Stimulated activated CD4-positive, alpha-beta T cell treated with anti-CD3 and anti-CD28 coated beads, Interleukin-4, amount 100 ng/mL, for 24 hours (primary cell): ENCODE measurements at regions not wholly inside any gene's neighbourhood (a gene's known extent, or its start where the extent isn't known, plus 50 kb on each side); places are given as distances from the start of the nearest gene placed in this dataset.

Source experiments
- DNase-seq: peaks from one replicate; pipeline ENCODE4 v3.0.0-alpha.2; 2020

DNA sequence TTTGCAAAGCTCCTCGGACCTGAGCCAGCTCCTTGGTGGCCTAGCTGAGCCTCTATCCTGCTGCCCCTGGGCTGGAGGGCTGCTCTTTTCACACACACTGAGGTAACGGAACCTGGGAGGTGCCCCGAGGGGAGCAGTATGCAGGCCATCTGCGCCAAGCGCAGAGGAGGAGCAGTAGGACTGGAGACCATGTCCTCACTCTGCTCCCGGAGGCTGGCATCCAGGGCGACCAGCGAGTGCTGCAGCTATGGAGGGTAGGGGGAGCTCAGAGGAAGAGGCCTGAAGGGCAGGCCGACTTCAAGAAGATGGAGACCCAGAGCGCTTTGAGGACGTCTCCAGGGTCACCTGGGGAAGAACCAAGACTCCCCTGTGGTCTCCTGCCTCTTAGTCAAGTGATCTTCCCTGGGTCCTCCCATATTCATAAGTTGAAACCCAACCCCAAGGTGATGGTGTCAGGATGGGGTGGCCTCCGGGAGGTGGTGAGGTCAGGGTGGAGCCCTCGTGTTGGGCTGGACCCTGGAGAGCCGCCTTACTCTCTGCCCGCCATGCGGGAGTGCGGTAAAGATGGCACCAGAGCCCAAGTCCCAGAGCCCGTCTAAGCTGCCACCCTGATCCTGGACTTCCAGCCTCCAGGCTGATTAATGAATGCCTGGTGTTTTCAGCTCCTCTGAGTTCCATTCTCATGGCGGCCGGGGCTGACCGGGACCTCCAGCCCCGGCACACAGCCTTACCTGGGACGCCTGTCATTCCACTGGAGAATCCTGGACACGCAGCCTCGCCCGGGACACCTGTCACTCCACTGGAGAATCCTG is 160.7 kb downstream of the NDUFA10 start:
- no peak for DNase-seq

DNA sequence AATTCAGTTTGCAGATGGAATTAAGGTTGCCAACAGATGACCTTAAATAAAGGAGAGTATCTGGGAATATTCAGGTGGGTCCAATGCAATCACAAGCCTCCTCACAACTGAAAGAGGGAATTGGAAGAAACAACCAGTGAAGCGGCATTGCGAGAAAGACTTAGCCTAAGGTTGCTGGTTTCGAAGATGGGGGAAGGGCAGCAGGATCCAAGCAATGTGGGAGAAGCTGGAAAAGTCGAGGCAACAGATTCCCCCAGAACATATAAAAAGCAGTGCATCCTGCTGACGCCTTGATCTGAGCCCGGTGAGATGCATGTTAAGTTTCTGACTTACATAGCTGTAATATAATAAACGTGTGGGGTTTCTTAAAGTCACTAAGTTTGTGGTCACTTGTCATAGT is 162.5 kb downstream of the NDUFA10 start:
- no peak for DNase-seq

DNA sequence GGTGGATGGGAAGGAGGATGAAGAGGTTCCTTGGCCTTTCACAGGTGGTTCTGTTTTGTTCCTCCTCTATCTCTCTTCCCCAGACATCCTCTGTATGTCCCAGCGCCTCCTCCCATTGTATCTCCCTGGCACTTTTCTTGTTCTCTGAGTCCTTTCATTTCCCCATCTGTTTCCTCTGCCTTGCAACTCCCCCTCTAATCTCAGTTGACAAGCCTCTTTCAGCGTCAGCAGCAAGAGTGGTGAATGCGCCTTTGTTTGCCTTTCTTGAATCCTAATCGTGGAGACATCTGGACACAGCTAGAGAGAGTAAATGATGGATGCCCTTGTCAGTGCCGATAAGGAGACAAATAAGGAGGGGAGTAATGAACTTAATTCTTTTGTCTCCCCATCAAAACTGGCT is 167.0 kb downstream of the NDUFA10 start:
- no peak for DNase-seq

DNA sequence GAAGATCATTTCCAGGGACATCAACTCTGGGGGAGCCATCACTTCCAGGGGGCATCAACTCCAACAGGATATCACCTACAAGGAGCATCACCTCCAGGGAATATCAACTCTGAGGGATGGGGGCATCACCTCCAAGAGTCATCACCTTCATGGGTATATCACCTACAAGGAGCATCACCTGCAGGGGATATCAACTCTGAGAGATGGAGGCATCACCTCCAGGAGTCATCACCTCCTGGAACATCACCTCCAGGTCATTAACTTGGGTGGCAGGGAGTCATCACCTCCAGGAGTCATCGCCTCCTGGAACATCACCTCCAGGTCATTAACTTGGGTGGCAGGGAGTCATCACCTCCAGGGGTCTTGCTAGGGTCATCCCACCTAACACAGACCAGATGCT is 167.6 kb downstream of the NDUFA10 start:
- DNase-seq: no peak

DNA sequence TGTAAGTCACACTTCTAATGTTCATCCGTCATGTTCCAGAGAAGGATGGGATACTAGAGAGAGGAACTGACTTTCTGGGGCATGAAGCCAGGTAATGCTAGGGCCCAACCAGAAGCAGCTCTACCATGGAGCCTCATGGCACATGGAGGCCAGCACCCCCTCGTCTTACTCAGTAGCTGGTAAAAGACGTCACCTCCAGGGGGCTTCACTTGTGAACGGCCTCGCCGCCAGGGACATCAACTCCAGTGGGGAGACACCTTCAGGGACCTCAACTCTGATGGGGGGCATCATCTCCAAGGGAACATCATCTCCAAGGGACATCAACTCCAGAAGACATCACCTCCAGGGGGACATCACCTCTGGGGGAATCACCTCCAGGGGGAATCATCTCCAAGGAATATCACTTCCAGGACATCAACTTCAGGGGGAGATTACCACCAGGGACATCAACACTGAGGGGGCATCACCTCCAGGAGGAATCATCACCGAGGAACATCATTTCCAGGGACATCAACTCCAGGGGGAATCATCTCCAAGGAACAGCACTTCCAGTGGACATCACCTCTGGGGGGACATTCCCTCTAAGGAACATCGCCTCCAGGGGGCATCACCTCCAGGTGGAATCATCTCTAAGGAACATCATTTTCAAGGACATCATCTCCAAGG is 168.4 kb downstream of the NDUFA10 start:
- no peak for DNase-seq

DNA sequence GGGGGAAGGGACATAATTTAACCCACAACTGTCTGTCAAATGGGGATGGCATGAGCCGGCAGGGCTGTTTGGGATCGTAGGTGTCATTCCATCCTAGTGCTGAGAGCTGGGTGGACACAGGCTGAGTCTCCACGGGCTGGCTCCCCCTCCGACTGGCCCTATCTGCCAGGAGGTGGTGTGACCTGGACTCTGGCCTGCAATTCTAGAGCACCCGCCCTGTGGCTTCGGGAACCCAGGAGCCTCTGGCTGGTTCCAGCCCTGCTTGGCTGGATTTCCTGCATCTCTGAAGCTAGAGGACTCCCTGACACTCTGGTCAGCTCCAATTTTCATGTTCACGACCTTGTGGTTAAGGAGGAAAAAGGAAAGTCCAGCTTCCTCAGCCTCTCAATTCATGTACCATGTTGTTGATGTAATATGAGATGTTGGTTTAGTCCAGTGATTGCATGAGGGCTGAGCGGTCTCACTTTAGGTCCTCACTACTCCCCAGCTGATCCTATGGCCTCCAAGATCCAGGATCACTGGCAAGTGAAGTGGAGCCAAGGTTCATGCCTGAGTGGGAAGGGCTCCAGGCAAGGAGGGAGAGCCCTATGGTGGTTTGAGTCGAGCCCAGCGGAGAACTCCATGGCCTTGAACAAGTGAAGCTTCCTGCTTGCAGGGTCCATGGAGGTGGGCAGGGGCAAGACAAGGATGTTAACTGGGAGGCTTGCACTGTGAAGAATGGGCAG is 169.1 kb downstream of the NDUFA10 start:
- no peak for DNase-seq

DNA sequence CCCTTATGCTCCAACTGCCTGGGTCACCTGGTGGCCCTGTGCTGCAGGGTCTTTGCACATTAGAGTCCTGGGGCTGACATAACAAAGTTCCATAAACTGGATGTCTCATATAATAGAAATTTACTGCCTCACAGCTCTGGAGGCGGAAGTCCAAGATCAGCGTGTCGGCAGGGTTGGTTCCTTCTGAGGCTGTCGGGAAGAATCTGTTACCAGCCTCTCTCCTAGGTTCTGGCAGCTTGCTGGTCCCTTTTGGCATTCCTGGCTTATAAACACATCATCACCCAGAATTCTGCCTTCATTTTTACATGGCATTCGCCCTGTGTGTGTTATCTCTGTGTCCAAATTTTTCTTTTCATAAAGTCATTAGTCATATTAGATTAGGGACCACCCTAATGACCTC is 170.5 kb downstream of the NDUFA10 start:
- DNase-seq: no peak

DNA sequence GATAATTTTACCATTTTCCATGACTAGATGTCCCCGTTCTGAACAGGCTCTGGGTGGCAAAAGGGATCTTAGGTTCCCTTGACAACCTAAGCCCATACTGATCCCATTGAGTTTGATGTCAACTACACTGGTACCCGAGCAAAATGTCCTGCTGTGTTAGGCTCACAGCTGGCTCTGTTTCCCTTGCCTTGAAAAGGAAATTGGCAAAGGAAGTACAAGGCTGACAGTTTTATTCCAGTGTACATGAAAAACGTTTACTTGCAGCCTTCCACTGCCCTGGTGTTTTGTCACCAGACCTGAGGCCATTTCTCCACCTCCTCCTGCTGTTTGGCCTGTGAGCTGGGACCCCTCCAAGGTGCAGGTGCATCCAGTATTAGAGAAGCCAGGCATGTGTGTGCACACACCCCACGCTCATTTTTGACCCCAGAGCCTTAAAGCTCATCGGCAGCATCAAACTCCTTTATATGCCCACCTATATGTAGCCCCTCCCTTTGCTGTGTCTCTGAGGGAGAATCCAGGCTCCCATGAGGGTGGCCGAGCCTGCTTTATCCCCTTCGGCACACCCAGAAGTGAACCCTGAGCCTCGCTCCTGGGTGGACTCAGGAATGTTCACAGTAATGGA is 171.3 kb downstream of the NDUFA10 start:
- DNase-seq: no peak

DNA sequence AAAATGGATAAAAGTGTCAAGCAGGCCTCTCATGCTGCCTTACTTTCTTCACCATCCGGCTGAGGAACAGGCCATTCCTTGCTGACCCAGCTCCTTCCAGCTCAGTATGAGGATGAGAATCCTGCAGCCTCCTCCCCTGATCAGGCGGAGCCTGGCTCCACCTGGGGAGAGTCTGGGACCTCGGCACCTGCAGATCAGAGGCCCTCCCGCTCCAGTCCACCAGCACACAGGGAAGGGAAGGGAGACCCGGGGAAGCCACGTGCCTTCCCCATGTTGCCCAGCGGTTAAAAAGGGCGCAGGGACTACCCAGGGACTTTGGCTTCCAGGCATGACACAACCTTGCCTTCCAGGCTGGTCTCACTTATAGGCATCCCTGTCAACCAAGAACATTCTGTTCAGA is 172.0 kb downstream of the NDUFA10 start:
- no peak for DNase-seq

DNA sequence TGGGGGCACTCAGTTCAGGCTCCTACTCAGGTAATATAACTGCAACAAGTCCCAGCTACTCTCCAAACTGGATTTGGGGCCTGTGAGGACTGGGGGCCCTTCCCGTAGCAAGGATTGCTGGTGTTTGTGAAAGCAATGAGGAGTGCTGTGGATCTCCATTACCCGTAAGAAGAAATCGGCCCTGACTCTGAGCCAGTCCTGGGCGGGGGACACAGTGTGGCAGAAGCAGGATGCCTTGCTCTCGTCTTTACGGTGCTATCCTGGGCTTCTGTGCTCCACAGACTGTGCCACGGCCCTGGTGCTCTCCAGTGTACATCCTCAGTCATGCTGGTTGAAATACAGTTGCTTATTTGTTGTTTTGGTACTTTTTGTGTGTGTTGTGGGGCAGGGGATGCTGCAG is 172.9 kb downstream of the NDUFA10 start:
- no peak for DNase-seq

DNA sequence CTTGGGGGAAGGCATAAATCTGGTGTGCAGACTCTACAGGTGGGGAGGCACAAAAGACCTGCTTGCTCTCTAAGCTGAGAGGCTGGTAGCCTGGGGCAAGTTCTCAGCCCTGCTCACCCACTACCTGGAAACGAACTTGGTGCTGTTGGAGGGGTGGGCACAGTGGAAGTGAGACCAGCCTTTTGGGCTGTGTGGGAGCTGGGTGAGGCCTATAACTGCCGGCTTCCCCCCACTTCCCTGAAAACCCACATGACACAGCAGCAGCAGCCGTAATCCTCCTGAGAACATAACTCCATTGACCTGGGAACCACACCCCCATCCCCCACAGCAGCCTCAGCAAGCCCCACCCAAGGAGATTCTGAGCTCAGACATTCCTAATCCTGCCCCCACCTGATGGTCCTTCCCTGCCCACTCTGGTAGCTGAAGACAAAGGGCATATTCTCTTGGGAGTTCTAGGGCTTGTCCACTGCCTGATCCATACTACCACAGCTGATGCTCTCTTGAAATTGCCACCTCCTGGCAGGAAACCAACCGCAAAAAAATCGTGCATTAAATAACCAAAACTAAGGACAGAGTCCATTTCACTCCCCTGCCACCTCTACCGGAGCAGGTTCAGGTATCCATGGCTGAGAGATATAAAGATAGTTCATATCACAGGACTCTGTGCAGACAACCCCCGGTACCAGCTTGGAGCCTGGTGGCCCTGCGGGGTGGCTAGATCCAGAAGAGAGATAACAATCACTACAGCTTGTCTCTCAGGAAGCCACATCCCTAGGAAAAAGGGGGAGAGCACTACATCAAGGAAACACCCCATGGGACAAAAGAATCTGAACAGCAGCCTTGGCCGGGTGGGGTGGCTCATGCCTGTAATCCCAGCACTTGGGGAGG is 178.1 kb downstream of the NDUFA10 start:
- DNase-seq: no peak

DNA sequence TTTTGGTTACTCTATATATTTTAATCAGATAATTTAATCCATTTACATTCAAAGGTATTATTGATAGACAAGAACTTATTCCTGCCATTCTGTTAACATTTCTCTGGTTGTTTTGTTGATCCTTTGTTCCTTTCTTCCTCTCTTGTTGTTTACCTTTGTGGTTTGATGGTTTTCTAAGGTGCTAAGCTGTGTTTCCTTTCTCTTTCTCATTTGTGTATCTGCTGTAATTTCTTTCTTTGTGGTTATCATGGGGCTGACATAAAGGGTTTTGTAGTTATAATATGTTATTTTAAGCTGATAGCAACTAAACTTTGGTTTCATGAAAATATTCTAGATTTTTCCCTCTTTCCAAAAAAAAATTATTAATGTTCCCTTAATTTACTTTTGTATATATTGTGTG is 179.2 kb downstream of the NDUFA10 start:
- DNase-seq: no peak

DNA sequence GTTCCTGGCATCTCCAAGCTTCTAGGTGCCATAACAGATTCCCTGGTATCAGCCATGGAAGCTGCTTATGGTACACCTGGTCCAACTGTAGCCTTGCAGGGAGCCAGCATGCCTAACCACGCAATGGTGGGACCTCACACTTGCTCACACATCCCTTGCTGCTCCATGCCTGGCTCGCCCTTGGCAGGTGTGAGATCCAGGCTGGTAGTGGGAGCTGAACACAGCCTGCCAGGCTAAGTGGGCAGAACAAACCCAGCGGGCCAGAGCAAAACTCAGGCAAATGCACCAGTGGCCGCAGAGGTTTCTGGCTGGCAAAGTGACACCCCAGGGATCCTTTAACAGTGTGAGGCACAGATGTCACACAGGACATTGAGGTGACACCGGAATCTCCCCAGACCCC is 185.8 kb downstream of the NDUFA10 start:
- DNase-seq: no peak

DNA sequence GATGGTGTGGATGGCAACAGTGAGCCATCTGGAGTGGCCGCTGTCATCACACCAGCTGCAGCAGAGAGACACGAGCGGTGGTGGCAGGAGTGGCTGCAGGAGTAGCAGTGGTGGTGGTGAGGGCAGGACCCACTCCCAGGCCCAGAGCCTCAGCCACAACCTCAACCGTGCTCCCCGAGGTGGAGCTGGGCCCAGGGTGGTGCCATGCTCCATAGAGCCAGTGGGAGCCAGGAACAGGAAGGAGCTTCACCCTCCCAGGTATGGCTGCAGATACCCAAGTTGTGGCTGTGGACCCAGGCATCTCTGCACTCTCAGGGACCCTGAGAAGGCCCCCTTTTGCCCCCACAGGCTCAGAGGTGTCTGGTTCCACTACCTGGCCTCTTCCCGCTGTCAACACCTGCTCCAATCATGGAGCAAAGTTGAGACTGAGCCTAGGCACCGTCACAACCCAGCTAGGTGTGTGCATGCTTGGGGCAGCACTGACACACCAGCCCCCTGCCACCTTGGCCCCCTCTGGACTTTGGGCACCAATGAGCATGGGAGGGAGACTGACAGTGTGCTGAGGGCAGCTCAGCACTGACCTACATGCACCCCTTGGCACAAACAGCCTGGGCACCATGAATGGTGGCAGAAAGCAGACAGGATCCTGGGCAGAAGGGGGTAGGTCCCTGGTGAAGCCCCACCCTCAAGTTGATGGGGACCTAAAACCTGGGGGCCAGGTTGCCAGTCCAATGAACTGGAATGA is 188.9 kb downstream of the NDUFA10 start:
- no peak for DNase-seq

DNA sequence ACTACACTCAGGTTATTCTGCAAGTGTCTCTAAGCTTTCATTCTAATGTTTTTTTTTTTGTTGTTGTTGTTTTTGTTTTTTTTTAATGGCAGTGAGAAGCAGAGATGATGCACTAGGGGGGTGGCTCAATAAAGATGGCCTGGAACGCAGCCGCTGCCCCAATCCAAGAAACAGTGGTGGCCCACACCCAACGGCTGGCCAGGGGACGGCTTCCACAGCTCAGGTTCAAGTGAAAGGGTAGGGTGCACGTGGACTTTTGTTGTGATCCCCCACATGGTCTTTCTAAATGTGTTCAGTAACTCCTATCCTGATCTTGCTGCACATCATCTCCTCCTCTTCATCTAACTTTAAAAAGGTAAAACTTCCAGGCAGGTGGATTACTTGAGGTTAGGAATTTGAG is 190.1 kb downstream of the NDUFA10 start:
- no peak for DNase-seq

DNA sequence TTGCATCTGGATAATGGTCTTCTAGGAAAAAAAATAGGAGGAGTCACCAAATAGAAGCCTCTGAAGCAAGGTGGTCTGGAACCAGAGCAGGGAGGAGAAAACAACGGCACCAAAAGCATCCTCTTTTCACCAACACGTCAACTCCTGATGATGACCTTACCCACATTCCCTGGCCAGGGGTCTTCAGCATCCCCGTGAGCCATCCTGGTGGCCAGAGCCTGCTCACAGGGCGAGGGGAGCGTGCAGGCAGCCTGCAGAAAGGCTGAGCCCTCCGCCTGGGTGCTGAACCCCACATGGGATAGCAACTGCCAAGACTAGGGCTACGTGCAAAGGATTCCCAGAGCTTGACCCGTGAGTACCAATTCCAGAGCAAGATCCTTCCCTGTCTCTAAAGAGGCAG is 191.0 kb downstream of the NDUFA10 start:
- no peak for DNase-seq

DNA sequence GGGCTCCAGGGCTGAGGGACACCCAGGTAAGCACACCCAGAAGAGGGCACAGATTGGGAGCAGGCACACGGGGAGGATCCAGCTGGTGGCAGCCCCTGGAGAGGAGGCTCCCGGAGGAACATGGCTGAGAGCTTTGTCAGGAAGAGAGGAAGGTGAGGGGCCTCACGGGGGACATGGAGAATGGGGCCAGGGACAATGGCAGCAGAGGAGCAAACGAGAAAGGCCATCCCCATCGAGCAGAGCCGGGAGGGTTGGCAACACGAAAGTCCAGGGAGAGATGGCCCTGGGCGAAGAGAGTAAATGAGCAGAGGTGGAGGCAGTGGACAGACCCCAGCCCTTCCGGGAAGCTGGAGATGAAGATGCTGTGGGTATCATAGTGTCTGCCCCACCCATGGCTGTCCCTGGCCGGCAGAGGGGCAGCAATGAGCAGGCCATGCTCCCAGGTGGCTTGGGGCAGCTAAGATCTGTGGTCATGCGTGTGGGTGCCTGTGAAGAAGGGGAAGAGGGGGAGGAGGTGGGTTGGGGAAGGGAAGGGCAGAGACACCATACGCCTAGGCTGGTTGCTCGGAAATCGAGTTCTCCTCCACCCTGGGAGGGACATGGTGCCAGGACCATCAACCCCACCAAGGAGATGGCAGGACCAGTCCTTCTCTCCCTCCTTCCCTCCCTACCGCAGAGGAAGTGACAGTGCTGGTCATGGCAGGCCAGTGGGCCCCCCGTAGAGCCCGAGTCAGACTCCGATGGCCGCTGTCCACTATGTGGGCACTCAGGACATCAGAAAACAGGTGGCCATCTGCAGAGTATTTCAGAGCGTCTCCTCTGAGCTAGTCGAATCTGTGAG is 191.7 kb downstream of the NDUFA10 start:
- DNase-seq: no peak

DNA sequence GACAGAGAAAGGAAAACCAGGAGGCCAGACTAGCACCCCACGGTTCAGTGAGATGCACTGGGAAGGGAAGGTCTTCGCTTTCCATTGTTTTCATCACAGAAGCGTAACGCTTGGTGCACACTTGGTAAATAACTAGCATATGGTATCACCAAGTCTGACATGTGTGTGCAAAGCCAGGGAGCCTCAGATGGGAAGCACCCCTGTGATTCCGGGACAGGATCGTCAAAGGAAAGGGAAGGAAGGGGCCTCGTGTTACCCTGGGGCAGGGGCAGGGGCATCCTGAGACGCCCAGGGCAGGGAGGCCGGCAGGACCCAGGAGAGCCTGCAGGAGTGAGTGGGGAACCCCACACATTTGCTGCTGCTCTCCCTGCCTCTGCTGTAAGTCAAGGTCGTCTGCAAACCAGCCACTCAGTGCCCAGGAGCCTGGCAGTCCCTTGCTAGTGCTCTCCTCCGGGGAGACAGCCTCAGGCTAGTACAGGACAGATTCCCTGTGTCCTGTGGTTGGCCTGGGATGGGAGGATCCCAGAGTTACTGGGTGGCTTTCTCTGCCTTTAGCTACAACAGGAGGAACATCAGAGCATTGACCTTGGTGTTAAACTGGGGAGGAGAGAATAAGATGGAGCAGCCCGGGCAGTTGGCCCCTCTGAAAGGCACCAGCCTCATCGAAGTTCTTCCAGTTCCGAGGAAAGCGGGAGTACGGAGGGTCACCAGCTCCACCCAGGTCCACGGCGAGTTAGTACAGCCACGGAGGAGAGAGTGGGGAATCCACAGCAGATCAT is 192.5 kb downstream of the NDUFA10 start:
- no peak for DNase-seq

DNA sequence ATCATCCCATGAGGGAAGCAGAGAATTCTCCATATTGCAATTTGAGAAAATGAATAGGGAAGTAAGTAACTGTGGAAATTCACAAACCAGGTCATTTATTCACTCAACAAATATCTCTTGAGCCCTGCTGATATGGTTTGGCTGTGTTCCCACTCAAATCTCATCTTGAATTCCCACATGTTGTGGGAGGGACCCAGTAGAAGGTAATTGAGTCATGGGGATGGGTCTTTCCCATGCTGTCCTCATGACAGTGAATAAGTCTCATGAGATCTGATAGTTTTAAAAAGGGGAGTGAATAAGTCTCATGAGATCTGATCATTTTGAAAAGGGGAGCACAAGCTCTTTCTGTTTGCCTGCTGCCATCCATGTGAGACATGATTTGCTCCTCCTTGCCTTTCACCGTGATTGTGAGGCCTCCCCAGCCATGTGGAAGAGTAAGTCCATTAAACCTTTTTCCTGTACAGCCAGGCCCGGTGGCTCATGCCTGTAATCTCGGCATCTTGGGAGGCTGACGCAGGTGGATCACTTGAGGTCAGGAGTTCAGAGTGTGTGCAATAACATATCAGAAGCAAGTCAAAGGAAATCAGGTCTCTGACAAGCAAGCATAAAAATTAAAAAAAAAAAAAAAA is 193.2 kb downstream of the NDUFA10 start:
- no peak for DNase-seq
